OCI-LY3 (cell line): ENCODE measurements at regions not wholly inside any gene's neighbourhood (a gene's known extent, or its start where the extent isn't known, plus 50 kb on each side); places are given as distances from the start of the nearest gene placed in this dataset.

Experiments
- CTCF ChIP-seq: fragments of 200-600, 300-600 bp; sonication (generic); IDR thresholded peaks from 2 replicates; pipeline ENCODE4 v1.5.1; 2014; ENCODE audit warnings: antibody characterized with exemption, low read length, low read depth
- EZH2phosphoT487 ChIP-seq: fragments of 200-600 bp; shearing (Covaris generic); IDR thresholded peaks from 2 replicates; pipeline ENCODE4 v1.6.1; 2018; ENCODE audit warnings: antibody characterized with exemption, mixed run types, low read depth

GRCh38 chr7:148481971-148482626 is 108.5 kb upstream of the C7orf33 start:
- no peak for TF ChIP-seq CTCF
- no peak for TF ChIP-seq EZH2phosphoT487
